GM23338 (cell line): ENCODE measurements at regions not wholly inside any gene's neighbourhood (a gene's known extent, or its start where the extent isn't known, plus 50 kb on each side); places are given as distances from the start of the nearest gene placed in this dataset.

Experiments
- ATAC-seq: fragments of 200-7000 bp; cut with Tn5 transposase; 3 replicates; pipeline ENCODE4 v1.9.1; 2020
- DNase-seq: peaks from one replicate; pipeline ENCODE4 v3.0.0-alpha.2; 2015; ENCODE audit warnings: low spot score
- H2AFZ ChIP-seq: fragments of 200-600 bp; sonication (generic); 2 replicates; pipeline ENCODE4 v1.8.0; 2016; ENCODE audit warnings: antibody characterized with exemption, mild to moderate bottlenecking, moderate library complexity
- H3F3A ChIP-seq: fragments of 200-600 bp; sonication (generic); replicated peaks from 2 replicates; pipeline ENCODE4 v1.8.0; 2017; ENCODE audit warnings: antibody characterized with exemption, mixed run types, low read depth
- H3K27ac ChIP-seq: fragments of 200-600 bp; sonication (generic); 2 replicates; pipeline ENCODE4 v1.6.1; 2016; ENCODE audit warnings: low read depth
- H3K27me3 ChIP-seq: fragments of 200-600 bp; sonication (generic); 2 replicates; pipeline ENCODE4 v1.8.0; 2016; ENCODE audit warnings: mild to moderate bottlenecking, mixed run types, moderate library complexity; ENCODE audit not compliant: insufficient read depth
- H3K36me3 ChIP-seq: fragments of 200-600 bp; sonication (generic); 2 replicates; pipeline ENCODE4 v1.8.0; 2016; ENCODE audit warnings: mild to moderate bottlenecking; ENCODE audit not compliant: insufficient read depth
- H3K4me1 ChIP-seq: fragments of 200-600 bp; sonication (generic); 2 replicates; pipeline ENCODE4 v1.8.0; 2016; ENCODE audit warnings: mild to moderate bottlenecking, moderate library complexity; ENCODE audit not compliant: insufficient read depth
- H3K4me2 ChIP-seq: fragments of 200-600 bp; sonication (generic); 2 replicates; pipeline ENCODE4 v1.7.1; 2017; ENCODE audit warnings: mixed run types
- H3K4me3 ChIP-seq: fragments of 200-600 bp; sonication (generic); 2 replicates; pipeline ENCODE4 v1.6.1; 2016; ENCODE audit warnings: mixed run types
- H3K79me2 ChIP-seq: fragments of 200-600 bp; sonication (generic); replicated peaks from 2 replicates; pipeline ENCODE4 v1.8.0; 2017; ENCODE audit warnings: mild to moderate bottlenecking; ENCODE audit not compliant: insufficient read depth
- H3K9me2 ChIP-seq: fragments of 200-600 bp; sonication (generic); 2 replicates; pipeline ENCODE4 v1.8.0; 2017; ENCODE audit not compliant: insufficient read depth
- H4K20me1 ChIP-seq: fragments of 200-600 bp; sonication (generic); replicated peaks from 2 replicates; pipeline ENCODE4 v1.8.0; 2017; ENCODE audit warnings: mild to moderate bottlenecking; ENCODE audit not compliant: insufficient read depth
- H3K27ac Mint-ChIP-seq: 2 replicates; pipeline ENCODE4 v1.8.0; 2020; ENCODE audit warnings: inconsistent platforms, mild to moderate bottlenecking, moderate library complexity, mixed read lengths
- H3K27me3 Mint-ChIP-seq: 3 replicates; pipeline ENCODE4 v1.8.0; 2022; ENCODE audit warnings: low read depth, mild to moderate bottlenecking, moderate library complexity, mixed read lengths, inconsistent platforms; ENCODE audit not compliant: insufficient read depth, poor library complexity
- H3K36me3 Mint-ChIP-seq: 3 replicates; pipeline ENCODE4 v1.8.0; 2021; ENCODE audit warnings: low read depth, mild to moderate bottlenecking, inconsistent platforms, moderate library complexity, mixed read lengths
- H3K4me1 Mint-ChIP-seq: 3 replicates; pipeline ENCODE4 v1.8.0; 2020; ENCODE audit warnings: mild to moderate bottlenecking, inconsistent platforms, mixed read lengths
- H3K4me3 Mint-ChIP-seq: 3 replicates; pipeline ENCODE4 v1.8.0; 2021; ENCODE audit warnings: moderate library complexity, mild to moderate bottlenecking, inconsistent platforms, mixed read lengths
- H3K9me3 Mint-ChIP-seq: 3 replicates; pipeline ENCODE4 v1.8.0; 2020; ENCODE audit warnings: moderate library complexity, mild to moderate bottlenecking, inconsistent platforms, mixed read lengths
- NANOG ChIP-seq: IDR thresholded peaks from 2 replicates; pipeline ENCODE4 v1.6.1; 2016; ENCODE audit warnings: antibody characterized with exemption, borderline replicate concordance
- POLR2AphosphoS5 ChIP-seq: IDR thresholded peaks from 2 replicates; pipeline ENCODE4 v1.6.1; 2016; ENCODE audit warnings: antibody characterized with exemption, low read depth
- STAT1 ChIP-seq: IDR thresholded peaks from one replicate; pipeline ENCODE4 v1.6.1; 2016; ENCODE audit warnings: antibody characterized with exemption; ENCODE audit not compliant: unreplicated experiment
- ZNF114 ChIP-seq: fragments of 250-450 bp; sonication (Bioruptor Pico); IDR thresholded peaks from 2 replicates; pipeline ENCODE4 v1.5.0; 2020; ENCODE audit warnings: mild to moderate bottlenecking, moderate library complexity
- TF ChIP-seq, protein P1 (sequence below): IDR thresholded peaks from one replicate; pipeline ENCODE4 v1.6.1; 2018; ENCODE audit warnings: antibody characterized with exemption; ENCODE audit not compliant: unreplicated experiment
- TF ChIP-seq, protein P2 (sequence below): fragments of 250-450 bp; sonication (Bioruptor Pico); IDR thresholded peaks from 2 replicates; pipeline ENCODE4 v1.5.0; 2020; ENCODE audit warnings: mild to moderate bottlenecking, moderate library complexity
- TF ChIP-seq, protein P3 (sequence below), 2 experiments: fragments of 200-600 bp in 1 of 2; sonication (generic) in 1 of 2; conservative IDR thresholded peaks; 2 replicates each; pipeline versions ENCODE4 v1.5.1 to v1.6.1; 2016 to 2017; ENCODE audit warnings: antibody characterized with exemption in 2 of 2, low read depth in 2 of 2, mild to moderate bottlenecking in 2 of 2, moderate library complexity in 1 of 2
- TF ChIP-seq, protein P4 (sequence below): IDR thresholded peaks from 2 replicates; pipeline ENCODE4 v1.6.1; 2016; ENCODE audit warnings: antibody characterized with exemption

DNA sequence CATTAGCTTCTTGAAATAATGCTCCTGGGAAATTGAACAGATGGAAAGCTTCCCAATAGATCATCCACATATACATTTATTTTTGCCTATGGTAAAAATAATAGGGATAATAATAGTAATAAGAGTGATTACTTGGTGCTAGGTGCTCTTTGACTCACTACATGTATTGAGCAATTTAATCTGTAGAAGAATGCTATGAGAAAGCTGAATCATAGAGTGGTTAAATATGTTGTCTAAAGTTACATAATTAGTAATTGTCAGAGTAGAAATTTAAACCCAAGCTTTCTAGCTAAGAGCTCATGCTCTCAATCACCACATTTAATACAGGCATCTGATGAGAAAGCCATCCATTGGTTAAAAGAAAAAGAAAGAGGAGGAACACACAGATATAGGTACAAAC lies 590.5 kb upstream of the SLC8A1 start:
- Histone ChIP-seq H3K4me2 (no peak overlapping the region), H3K4me1 (0 out of 2 replicates have a peak, but pooled peaks cover 3% of the 10 kb centered on the region), H3K9me2 (peaks cover 16% of the 10 kb centered on the region), H3K79me2 (no peaks in the 10 kb centered on the region), H3K27ac (no peak overlapping the region), H3K36me3 (0 out of 2 replicates have a peak, but pooled peaks cover 4% of the 10 kb centered on the region), H3K4me3 (no peak overlapping the region), H3F3A (no peaks in the 10 kb centered on the region), H4K20me1 (no peaks in the 10 kb centered on the region), H3K27me3 (no peaks in the 10 kb centered on the region), H2AFZ (no peak overlapping the region)
- H3K9me3 Mint-ChIP-seq: no peaks in the 10 kb centered on the region
- no peak overlapping the region for H3K27ac Mint-ChIP-seq
- peaks cover 4% of the 10 kb centered on the region; the same call in 2 of the 3 replicates for H3K36me3 Mint-ChIP-seq
- no peak for TF ChIP-seq ZNF114 (CRISPR knock-in tag)
- TF ChIP-seq, protein P1, sequence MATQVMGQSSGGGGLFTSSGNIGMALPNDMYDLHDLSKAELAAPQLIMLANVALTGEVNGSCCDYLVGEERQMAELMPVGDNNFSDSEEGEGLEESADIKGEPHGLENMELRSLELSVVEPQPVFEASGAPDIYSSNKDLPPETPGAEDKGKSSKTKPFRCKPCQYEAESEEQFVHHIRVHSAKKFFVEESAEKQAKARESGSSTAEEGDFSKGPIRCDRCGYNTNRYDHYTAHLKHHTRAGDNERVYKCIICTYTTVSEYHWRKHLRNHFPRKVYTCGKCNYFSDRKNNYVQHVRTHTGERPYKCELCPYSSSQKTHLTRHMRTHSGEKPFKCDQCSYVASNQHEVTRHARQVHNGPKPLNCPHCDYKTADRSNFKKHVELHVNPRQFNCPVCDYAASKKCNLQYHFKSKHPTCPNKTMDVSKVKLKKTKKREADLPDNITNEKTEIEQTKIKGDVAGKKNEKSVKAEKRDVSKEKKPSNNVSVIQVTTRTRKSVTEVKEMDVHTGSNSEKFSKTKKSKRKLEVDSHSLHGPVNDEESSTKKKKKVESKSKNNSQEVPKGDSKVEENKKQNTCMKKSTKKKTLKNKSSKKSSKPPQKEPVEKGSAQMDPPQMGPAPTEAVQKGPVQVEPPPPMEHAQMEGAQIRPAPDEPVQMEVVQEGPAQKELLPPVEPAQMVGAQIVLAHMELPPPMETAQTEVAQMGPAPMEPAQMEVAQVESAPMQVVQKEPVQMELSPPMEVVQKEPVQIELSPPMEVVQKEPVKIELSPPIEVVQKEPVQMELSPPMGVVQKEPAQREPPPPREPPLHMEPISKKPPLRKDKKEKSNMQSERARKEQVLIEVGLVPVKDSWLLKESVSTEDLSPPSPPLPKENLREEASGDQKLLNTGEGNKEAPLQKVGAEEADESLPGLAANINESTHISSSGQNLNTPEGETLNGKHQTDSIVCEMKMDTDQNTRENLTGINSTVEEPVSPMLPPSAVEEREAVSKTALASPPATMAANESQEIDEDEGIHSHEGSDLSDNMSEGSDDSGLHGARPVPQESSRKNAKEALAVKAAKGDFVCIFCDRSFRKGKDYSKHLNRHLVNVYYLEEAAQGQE: no peak
- TF ChIP-seq, protein P2, sequence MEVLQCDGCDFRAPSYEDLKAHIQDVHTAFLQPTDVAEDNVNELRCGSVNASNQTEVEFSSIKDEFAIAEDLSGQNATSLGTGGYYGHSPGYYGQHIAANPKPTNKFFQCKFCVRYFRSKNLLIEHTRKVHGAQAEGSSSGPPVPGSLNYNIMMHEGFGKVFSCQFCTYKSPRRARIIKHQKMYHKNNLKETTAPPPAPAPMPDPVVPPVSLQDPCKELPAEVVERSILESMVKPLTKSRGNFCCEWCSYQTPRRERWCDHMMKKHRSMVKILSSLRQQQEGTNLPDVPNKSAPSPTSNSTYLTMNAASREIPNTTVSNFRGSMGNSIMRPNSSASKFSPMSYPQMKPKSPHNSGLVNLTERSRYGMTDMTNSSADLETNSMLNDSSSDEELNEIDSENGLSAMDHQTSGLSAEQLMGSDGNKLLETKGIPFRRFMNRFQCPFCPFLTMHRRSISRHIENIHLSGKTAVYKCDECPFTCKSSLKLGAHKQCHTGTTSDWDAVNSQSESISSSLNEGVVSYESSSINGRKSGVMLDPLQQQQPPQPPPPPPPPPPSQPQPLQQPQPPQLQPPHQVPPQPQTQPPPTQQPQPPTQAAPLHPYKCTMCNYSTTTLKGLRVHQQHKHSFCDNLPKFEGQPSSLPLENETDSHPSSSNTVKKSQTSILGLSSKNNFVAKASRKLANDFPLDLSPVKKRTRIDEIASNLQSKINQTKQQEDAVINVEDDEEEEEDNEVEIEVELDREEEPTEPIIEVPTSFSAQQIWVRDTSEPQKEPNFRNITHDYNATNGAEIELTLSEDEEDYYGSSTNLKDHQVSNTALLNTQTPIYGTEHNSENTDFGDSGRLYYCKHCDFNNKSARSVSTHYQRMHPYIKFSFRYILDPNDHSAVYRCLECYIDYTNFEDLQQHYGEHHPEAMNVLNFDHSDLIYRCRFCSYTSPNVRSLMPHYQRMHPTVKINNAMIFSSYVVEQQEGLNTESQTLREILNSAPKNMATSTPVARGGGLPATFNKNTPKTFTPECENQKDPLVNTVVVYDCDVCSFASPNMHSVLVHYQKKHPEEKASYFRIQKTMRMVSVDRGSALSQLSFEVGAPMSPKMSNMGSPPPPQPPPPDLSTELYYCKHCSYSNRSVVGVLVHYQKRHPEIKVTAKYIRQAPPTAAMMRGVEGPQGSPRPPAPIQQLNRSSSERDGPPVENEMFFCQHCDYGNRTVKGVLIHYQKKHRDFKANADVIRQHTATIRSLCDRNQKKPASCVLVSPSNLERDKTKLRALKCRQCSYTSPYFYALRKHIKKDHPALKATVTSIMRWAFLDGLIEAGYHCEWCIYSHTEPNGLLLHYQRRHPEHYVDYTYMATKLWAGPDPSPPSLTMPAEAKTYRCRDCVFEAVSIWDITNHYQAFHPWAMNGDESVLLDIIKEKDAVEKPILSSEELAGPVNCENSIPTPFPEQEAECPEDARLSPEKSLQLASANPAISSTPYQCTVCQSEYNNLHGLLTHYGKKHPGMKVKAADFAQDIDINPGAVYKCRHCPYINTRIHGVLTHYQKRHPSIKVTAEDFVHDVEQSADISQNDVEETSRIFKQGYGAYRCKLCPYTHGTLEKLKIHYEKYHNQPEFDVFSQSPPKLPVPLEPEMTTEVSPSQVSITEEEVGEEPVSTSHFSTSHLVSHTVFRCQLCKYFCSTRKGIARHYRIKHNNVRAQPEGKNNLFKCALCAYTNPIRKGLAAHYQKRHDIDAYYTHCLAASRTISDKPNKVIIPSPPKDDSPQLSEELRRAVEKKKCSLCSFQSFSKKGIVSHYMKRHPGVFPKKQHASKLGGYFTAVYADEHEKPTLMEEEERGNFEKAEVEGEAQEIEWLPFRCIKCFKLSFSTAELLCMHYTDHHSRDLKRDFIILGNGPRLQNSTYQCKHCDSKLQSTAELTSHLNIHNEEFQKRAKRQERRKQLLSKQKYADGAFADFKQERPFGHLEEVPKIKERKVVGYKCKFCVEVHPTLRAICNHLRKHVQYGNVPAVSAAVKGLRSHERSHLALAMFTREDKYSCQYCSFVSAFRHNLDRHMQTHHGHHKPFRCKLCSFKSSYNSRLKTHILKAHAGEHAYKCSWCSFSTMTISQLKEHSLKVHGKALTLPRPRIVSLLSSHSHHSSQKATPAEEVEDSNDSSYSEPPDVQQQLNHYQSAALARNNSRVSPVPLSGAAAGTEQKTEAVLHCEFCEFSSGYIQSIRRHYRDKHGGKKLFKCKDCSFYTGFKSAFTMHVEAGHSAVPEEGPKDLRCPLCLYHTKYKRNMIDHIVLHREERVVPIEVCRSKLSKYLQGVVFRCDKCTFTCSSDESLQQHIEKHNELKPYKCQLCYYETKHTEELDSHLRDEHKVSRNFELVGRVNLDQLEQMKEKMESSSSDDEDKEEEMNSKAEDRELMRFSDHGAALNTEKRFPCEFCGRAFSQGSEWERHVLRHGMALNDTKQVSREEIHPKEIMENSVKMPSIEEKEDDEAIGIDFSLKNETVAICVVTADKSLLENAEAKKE (CRISPR knock-in tag): no peak
- TF ChIP-seq, protein P3, sequence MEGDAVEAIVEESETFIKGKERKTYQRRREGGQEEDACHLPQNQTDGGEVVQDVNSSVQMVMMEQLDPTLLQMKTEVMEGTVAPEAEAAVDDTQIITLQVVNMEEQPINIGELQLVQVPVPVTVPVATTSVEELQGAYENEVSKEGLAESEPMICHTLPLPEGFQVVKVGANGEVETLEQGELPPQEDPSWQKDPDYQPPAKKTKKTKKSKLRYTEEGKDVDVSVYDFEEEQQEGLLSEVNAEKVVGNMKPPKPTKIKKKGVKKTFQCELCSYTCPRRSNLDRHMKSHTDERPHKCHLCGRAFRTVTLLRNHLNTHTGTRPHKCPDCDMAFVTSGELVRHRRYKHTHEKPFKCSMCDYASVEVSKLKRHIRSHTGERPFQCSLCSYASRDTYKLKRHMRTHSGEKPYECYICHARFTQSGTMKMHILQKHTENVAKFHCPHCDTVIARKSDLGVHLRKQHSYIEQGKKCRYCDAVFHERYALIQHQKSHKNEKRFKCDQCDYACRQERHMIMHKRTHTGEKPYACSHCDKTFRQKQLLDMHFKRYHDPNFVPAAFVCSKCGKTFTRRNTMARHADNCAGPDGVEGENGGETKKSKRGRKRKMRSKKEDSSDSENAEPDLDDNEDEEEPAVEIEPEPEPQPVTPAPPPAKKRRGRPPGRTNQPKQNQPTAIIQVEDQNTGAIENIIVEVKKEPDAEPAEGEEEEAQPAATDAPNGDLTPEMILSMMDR (conservative IDR thresholded peaks at IDR 0.05; ENCODE audit: low read depth in 2 of 2): no peak
- TF ChIP-seq, protein P4, sequence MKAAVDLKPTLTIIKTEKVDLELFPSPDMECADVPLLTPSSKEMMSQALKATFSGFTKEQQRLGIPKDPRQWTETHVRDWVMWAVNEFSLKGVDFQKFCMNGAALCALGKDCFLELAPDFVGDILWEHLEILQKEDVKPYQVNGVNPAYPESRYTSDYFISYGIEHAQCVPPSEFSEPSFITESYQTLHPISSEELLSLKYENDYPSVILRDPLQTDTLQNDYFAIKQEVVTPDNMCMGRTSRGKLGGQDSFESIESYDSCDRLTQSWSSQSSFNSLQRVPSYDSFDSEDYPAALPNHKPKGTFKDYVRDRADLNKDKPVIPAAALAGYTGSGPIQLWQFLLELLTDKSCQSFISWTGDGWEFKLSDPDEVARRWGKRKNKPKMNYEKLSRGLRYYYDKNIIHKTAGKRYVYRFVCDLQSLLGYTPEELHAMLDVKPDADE: no peak
- TF ChIP-seq STAT1: no peak
- no peak for TF ChIP-seq NANOG
- TF ChIP-seq POLR2AphosphoS5: no peak
- ATAC-seq (no peak), DNase-seq (no peak)
- no peak overlapping the region for H3K4me3 Mint-ChIP-seq
- H3K4me1 Mint-ChIP-seq: 0 out of 3 replicates have a peak, but pooled peaks cover 3% of the 10 kb centered on the region
- no peaks in the 10 kb centered on the region for H3K27me3 Mint-ChIP-seq
